Hematopoietic multipotent progenitor cell (in vitro differentiated cells): ENCODE measurements at regions not wholly inside any gene's neighbourhood (a gene's known extent, or its start where the extent isn't known, plus 50 kb on each side); places are given as distances from the start of the nearest gene placed in this dataset.
"Not testable (repeated sequence)": the region's sequence is repeated elsewhere in the genome, so short reads cannot be mapped to it uniquely, and the experiment has no call there.

Experiments used
- DNase-seq, 3 donors: peaks; one replicate each; pipeline ENCODE4 v3.0.0-alpha.2; 2011 to 2015; ENCODE audit warnings: low read depth in 2 of 3, low spot score in 2 of 3

DNA sequence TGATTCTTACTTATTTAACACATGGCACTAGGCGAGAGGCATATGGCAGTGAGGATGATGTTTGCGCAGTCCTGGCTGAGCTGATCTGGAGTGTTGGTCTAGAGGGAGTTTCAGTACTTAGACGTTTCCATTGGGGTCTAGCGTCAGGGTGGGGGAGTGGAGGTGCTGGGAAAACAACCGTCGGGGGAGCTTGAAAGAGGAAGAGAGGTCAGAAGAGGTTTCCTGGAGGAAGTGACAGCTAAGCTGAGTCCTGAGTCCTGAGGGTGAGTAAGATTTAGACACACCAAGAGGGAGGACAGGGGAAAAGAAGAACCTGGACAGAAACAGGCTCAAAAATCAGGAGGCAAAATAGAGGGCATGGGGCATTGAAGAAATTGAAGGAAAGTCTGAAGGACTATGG lies 81.4 kb downstream of the ALOX5AP start:
- DNase-seq = peak in 1 of 3 donors; percentile 10

GRCh38 chr13:30818323-30818960 lies 83.1 kb downstream of the ALOX5AP start:
- no peak for DNase-seq

- no peak for DNase-seq
Measured at GRCh38 chr13:30819136-30819888, 84.0 kb downstream of the ALOX5AP start.

DNA sequence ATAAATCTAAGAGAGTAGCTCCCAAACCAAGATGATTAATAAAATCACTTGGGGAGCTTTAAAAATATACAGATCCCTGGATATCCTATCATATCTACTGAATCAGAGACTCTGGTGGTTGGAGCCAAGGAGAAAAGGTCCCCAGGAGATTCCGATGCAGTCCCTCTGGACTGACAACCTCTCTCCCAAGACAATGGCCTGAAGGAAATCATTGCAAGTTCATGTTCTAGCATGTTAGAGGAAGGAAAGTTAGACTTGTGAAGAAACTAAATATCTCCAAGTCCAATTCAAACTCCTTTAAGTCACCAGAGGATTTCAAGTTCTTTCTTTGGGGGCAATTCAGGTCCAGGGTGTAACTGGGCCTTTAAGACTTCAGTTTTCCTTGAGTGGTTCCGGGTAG lies 84.7 kb upstream of the MEDAG start:
- DNase-seq = no peak

DNA sequence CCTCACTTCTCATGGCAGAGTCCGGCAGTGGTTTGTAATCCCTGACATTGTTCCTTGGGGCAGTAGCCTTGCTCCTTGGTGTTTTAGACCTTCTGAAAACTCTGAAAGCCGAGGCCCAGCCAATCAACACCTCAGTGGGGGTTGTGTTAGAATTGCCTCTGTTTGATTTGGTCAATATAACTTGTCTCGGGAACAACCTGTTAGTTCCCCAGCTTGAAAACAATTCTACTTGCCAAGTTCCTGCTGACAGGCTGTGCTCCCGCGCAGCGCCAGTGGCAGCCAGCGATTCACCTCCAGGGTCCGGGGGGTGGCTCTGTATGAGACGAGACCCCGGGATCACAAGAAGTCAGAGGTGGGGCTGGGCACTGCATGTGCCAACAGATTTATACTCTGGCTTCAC lies 81.4 kb upstream of the MEDAG start:
- DNase-seq = no peak

GRCh38 chr13:30826911-30827577 lies 79.0 kb upstream of the MEDAG start:
- no peak for DNase-seq

DNA sequence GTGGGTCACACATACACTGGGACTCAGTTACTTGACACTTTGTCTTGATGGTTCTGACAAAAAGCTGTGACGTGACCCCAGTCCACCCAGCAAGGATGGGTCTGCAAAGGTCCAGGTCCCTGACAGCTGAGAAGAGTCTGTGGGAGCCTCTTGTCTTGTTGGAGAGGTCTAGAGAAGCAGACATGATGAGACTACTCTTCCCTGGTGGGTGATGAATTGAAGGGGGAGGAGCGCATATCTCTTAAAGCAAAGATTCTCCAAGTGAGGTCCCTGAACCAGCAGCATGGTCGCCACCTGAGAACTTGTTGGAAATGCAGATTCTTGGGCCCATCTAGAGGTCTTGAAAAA lies 78.5 kb upstream of the MEDAG start:
- no peak for DNase-seq

DNA sequence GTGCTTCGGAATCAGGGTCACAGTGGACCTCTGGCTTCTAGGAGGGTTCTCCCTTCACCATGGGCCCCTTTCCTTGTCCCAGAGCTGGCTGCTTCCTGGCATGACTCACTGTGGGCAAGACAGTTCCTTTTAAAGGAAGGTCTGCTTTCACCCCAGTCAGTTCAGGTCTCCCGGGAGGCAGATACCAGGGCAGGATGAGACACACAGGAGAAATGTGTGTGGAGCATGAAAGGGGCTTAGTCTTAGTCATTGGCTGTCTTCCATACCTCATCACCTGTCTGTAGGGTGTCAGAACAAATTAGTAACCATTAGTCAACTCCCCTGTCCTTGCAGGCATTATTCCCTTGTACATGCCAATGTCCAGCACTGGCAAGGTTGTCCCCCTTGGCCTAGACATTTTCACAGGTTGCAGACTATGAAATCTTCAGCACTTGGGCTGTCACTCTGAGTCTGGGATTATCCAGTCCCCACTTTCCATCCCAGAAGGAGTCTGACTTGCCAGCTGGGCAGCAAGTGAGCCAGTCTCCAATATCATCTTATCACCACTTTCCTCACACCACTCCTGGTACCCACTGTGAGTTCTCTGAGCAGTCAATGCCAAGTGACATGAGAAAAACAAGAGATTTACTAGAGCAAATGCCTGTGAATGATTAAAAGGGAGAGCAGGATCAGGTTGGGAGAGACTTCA lies 76.8 kb upstream of the MEDAG start:
- no peak for DNase-seq

GRCh38 chr13:30829833-30830637 lies 76.0 kb upstream of the MEDAG start:
- DNase-seq = no peak

GRCh38 chr13:30830638-30830965 lies 75.5 kb upstream of the MEDAG start:
- no peak for DNase-seq

GRCh38 chr13:30831515-30831914 lies 74.6 kb upstream of the MEDAG start:
- DNase-seq = no peak

DNA sequence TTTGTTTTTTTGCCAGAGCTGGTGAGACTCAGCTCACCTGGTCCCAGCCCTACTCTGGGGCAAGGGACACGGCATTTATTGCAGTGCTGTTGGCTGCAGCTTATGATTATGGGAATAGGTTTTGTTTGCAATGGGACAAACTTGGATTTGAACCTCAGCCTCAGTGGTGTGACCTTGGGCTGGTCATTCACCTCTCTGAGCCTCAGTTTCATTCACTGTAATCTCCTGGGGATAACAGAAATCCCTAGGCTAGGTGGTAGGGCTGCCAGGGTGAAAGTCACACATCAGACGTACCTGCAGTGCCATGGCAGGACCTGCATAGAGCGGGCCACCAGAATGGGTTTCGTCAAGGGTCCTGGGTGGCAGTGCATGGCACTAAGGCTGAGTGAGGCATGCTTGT lies 73.7 kb upstream of the MEDAG start:
- DNase-seq = no peak

DNA sequence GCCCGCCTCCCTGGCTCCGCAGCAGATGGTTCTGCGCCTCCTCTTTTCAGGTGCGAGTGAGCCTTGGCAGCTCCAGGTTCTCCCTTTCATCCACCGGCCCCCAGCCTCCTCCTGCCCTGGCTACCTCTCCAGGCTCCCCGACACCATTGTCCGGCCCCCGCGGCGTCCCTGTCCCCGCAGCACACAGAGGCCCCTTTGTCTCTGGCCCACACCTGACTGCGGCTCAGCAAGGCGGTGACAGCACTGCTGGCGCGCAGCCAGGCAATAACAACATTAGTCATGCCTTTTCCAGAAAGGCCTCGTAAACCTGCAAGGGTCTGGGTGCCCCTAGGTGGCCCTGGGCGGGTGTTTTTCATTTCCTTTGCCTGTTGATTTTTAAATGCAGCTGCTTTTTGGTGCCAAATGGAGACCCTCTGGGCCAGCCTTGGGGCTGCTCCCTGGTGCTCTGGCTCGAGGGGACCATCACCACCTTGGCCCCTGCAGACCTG lies 73.2 kb upstream of the MEDAG start:
- peak in 2 of 3 donors; percentile 78 to 85 for DNase-seq

DNA sequence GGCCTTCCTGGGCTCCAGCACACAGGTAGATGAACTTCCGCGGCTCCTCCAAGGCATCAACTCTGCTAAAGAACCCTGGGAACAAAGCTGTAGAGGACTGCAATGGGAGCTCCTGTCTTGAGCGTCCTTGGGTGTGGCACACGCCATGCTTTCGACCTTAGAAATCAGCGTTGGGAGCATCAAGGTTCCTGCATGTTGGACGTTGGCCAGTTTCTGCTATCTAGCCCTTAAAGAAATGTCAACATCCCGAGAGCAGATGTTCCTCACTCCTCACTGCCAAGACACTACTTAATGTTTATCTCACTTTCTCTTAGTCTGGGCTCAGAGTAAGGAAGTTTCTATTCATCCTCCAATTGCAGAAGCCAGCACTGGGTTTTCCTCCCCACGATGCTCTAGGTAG lies 70.6 kb upstream of the MEDAG start:
- no peak for DNase-seq

DNA sequence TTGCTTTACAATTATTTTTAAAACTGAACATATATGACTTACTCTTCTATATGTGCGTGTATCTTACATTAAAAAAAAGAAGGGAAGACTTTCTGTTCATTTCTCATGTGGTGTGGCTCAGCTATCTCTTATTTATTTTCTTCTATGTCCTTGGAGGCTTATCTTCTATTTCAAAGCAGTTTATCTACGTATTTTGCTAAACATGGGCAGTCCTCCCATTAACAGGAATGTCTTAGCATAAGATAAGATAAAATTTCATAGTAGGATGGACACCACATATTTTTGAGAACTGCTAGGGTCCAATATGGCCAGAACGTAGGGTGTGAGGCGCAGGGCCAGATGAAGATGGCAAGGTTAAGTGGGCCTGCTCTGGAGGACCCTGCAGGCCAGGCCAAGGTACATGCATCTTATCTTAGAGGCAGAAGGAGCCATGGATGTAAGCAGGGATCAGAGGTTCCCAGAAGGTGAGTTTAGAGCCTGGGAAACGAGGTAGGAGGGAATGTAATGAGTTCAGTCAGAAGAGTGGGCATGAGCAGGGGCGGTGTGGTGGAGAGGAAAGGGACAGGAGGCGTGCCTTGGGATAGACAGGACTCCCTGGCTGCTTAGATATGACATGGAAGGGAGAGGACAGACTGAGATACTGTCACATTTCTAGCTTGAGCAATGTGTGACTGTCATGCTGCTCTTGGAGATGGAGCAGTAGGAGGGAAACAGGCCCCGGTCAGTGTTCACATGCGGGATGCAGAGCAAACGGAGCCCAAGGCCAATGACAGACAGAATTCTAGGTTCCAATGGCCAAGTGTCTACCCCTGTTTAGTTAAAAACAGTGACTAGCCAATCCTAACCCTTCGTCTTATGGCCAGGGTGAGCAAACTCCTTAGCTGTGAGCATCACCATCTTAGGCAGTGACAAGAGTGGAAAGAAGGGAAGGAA lies 68.6 kb upstream of the MEDAG start:
- no peak for DNase-seq

DNA sequence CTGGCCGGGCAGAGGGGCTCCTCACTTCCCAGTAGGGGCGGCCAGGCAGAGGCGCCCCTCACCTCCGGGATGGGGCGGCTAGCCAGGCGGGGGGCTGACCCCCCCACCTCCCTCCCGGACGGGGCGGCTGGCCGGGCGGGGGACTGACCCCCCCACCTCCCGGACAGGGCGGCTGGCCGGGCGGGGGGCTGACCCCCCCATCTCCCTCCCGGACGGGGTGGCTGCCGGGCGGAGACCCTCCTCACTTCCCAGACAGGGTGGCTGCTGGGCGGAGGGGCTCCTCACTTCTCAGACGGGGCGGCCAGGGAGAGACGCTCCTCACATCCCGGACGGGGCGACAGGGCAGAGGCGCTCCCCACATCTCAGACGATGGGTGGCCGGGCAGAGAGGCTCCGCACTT lies 66.4 kb upstream of the MEDAG start:
- DNase-seq = not testable (repeated sequence)

- no peak for DNase-seq
Measured at GRCh38 chr13:30840515-30840914, 65.6 kb upstream of the MEDAG start.

GRCh38 chr13:30841154-30841553 lies 64.9 kb upstream of the MEDAG start:
- DNase-seq = no peak

DNA sequence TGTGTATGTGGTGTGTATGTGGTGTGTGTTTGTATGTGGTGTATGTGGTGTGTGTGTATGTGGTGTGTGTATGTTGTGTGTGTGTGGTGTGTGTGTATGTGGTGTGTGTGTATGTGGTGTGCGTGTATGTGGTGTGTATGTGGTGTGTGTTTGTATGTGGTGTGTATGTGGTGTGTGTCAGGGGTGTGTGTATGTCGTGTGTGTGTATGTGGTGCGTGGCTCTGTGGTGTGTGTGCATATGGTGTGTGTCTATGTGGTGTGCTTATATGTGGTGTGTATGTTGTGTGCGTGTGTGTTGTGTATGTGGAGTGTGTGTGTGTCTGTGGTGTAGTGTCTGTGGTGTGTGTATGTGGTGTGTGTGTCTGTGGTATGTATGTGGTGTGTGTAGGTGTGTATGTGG lies 62.5 kb upstream of the MEDAG start:
- no peak for DNase-seq
